ENCODE measurements at regions not wholly inside any gene's neighbourhood (a gene's known extent, or its start where the extent isn't known, plus 50 kb on each side); places are given as distances from the start of the nearest gene placed in this dataset.

DNA sequence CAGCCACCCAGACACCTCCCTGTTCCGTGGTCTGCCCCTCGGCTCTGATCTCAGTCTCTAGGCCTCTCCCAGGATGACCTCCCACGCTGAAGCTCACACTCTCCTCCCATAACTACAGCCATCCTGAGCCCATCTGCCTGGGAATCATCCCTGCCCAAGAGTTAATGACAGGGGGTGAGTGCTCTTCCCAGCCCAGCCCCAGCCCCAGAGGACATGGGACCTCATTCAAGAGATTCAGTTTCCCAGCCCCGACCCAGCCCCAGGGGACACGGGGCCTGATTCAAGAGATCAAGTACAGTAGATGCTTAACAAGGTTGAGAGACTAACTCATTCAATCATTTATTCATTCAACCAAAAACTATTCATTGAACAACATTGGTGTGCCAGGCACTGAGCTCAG is 272.0 kb downstream of the XXYLT1 start:
- TF ChIP-seq POLR2A (IDR thresholded peaks at IDR 0.05), result no peak
- TF ChIP-seq, protein P1, sequence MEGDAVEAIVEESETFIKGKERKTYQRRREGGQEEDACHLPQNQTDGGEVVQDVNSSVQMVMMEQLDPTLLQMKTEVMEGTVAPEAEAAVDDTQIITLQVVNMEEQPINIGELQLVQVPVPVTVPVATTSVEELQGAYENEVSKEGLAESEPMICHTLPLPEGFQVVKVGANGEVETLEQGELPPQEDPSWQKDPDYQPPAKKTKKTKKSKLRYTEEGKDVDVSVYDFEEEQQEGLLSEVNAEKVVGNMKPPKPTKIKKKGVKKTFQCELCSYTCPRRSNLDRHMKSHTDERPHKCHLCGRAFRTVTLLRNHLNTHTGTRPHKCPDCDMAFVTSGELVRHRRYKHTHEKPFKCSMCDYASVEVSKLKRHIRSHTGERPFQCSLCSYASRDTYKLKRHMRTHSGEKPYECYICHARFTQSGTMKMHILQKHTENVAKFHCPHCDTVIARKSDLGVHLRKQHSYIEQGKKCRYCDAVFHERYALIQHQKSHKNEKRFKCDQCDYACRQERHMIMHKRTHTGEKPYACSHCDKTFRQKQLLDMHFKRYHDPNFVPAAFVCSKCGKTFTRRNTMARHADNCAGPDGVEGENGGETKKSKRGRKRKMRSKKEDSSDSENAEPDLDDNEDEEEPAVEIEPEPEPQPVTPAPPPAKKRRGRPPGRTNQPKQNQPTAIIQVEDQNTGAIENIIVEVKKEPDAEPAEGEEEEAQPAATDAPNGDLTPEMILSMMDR (IDR thresholded peaks at IDR 0.05 in 4 of 5, conservative IDR thresholded peaks at IDR 0.05 in 1 of 5), result no peak
- H3K27ac ChIP-seq, result no peak overlapping the region
- no peaks in the 10 kb centered on the region for H3K27me3 ChIP-seq
- intact Hi-C loops (cut with DNase I; ENCODE audit: low total_unique reads) (no loop called here), in situ Hi-C loops (cut with MboI; ENCODE audit: low sequenced_read_pairs in 4 of 4) (no loop called here)
- H3K4me3 ChIP-seq, result no peak overlapping the region
- H3K36me3 ChIP-seq, result no peaks in the 10 kb centered on the region
- ATAC-seq (no peak), DNase-seq (no peak)
- H3K9me3 ChIP-seq, result no peaks in the 10 kb centered on the region
- peaks cover 22% of the 10 kb centered on the region in 2 donors for H3K4me1 ChIP-seq

- in situ Hi-C loops (cut with MboI; ENCODE audit: low sequenced_read_pairs in 4 of 4), result no loop called here
- Histone ChIP-seq H3K9me3 (no peaks in the 10 kb centered on the region), H3K36me3 (no peaks in the 10 kb centered on the region), H3K27ac (no peak overlapping the region), H3K4me1 (peaks cover 22% of the 10 kb centered on the region in 2 donors), H3K27me3 (no peaks in the 10 kb centered on the region), H3K4me3 (no peak overlapping the region)
- no peak for ATAC-seq
- no peak for DNase-seq
- intact Hi-C loops (cut with DNase I; ENCODE audit: low total_unique reads), result no loop called here
- TF ChIP-seq POLR2A (IDR thresholded peaks at IDR 0.05), result no peak
- TF ChIP-seq, protein P1 (IDR thresholded peaks at IDR 0.05 in 4 of 5, conservative IDR thresholded peaks at IDR 0.05 in 1 of 5), result no peak
Observed at GRCh38 chr3:194999491-194999890, 271.5 kb downstream of the XXYLT1 start.

DNA sequence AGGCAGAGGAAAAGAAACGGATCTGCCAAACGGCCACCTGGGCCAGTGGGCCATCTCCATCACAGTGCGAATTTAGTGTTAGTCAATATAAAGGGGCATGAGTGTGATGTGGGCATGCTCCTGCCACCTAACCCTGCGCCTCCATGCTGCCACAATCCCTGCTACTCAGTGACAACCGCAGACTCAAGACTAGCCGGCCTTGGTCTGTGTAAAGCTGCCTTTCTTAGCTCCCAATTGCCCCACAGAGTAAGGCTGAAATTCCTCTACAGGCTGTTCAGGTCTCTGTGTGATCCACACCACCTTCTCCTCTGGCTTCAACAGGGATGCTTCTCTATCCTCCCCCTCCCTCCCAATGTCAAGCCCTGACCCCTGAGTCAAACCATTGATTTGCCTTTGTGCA is 269.7 kb downstream of the XXYLT1 start:
- TF ChIP-seq, protein P1 (IDR thresholded peaks at IDR 0.05 in 4 of 5, conservative IDR thresholded peaks at IDR 0.05 in 1 of 5), result no peak
- no peak for TF ChIP-seq POLR2A (IDR thresholded peaks at IDR 0.05)
- peaks cover 22% of the 10 kb centered on the region in 2 donors for H3K4me1 ChIP-seq
- no peak overlapping the region for H3K27ac ChIP-seq
- ATAC-seq, result no peak
- intact Hi-C loops (cut with DNase I; ENCODE audit: low total_unique reads), result loop anchor here (5.0 kb wide), 1 partner anchor 319 kb away; no protein-coding TSS in a partner anchor
- in situ Hi-C loops (cut with MboI; ENCODE audit: low sequenced_read_pairs in 4 of 4), result loop anchor here in 1 of 4 donors (25.0 kb wide), 1 partner anchor 261 kb away; the partner anchor contains the start of gene XXYLT1
- no peaks in the 10 kb centered on the region for H3K27me3 ChIP-seq
- no peak overlapping the region for H3K4me3 ChIP-seq
- H3K36me3 ChIP-seq, result no peaks in the 10 kb centered on the region
- DNase-seq, result no peak
- no peaks in the 10 kb centered on the region for H3K9me3 ChIP-seq

GRCh38 chr3:195001961-195002861 is 268.7 kb downstream of the XXYLT1 start:
- Histone ChIP-seq H3K4me1 (peaks cover 22% of the 10 kb centered on the region in 2 donors), H3K36me3 (no peaks in the 10 kb centered on the region), H3K4me3 (no peak overlapping the region), H3K27me3 (no peaks in the 10 kb centered on the region), H3K27ac (peak overlapping the region; percentile 25 to 52 (median 39)), H3K9me3 (no peaks in the 10 kb centered on the region)
- intact Hi-C loops (cut with DNase I; ENCODE audit: low total_unique reads), result loop anchor here (1.0 to 5.0 kb wide), 3 partner anchors 104 to 320 kb away; no protein-coding TSS in a partner anchor
- TF ChIP-seq POLR2A (IDR thresholded peaks at IDR 0.05), result no peak
- TF ChIP-seq, protein P1 (IDR thresholded peaks at IDR 0.05 in 4 of 5, conservative IDR thresholded peaks at IDR 0.05 in 1 of 5), result peak; percentile 41 to 67 (median 51)
- in situ Hi-C loops (cut with MboI; ENCODE audit: low sequenced_read_pairs in 4 of 4), result loop anchor here in 1 of 4 donors (25.0 kb wide), 1 partner anchor 260 kb away; the partner anchor contains the start of gene XXYLT1
- ATAC-seq (peak; percentile 33 to 42), DNase-seq (peak in 1 of 2 donors; percentile 24)

All from gastrocnemius medialis (tissue), 4 donors.